ENCODE measurements at regions not wholly inside any gene's neighbourhood (a gene's known extent, or its start where the extent isn't known, plus 50 kb on each side); places are given as distances from the start of the nearest gene placed in this dataset.

GRCh38 chr9:135009794-135010585 lies 77.5 kb upstream of the OLFM1 start:
- DNase-seq = no peak

DNA sequence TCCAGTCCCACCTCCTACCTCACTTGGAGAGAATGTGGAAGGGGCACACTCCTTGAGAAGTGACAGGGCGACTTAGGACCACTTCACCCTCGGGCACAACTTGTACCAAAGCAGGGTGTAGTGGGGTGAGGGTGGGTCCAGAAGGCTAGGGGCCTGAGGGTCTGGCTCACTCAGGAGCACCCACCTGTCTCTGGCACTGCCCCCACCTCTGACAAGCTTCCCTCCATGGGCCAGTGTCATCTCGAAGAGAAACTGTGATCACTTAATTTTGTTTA lies 76.9 kb upstream of the OLFM1 start:
- DNase-seq = no peak

- no peak for DNase-seq
These were observed 76.5 kb upstream of the OLFM1 start for GRCh38 chr9:135010921-135011320.

DNA sequence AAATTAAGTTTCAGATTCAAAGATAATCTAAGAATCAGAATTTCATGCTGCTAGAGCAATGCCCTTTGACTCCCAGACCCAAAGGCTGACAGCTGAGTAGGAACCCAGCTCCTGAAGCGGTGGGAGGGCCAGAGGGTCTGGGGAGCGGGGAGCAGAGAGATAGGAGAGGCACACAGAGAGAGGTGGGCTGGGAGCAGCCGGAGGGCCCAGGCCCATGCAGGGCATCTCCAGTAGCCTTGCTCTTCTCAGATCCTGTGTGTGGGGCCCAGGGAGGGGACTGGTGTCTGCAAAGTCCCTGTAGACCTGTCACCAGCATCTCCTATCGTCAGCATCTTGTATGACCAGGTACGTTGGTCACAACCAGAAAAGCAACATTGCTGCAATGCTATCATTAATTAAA lies 75.3 kb upstream of the OLFM1 start:
- DNase-seq = no peak

DNA sequence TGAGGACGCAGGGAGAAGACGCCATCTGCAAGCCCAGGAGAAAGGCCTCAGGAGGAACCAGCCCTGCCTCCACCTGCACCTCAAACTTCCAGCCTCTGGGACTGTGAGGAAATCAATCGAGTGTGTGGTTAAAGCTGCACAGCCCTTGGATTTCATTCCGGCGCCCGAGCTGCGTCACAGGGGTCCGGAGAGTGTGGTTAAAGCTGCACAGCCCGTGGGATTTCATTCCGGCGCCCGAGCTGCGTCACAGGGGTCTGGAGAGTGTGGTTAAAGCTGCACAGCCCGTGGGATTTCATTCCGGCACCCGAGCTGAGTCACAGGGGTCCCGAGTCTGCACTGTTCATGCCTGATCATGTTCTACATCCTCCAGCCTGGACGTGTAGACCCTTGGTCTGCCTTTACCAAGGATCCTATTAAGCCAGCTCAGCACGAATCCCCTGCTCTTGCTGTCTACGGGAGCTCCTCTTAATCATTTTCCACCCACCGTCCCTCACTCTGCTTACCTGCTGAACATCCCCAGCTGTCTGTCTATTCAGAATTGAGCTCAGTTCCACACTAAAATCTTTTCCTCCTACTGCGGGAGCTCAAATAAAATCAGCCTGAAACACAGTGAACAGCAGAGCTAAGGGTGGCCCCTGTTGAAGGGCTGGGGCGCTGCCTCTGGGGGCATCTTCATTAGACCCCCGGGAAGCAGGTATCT lies 73.0 kb upstream of the OLFM1 start:
- no peak for DNase-seq

GRCh38 chr9:135015096-135015495 lies 72.4 kb upstream of the OLFM1 start:
- no peak for DNase-seq

- DNase-seq = no peak
These were observed 71.9 kb upstream of the OLFM1 start for GRCh38 chr9:135015565-135015964.

GRCh38 chr9:135016037-135016640 lies 71.3 kb upstream of the OLFM1 start:
- DNase-seq = no peak

DNA sequence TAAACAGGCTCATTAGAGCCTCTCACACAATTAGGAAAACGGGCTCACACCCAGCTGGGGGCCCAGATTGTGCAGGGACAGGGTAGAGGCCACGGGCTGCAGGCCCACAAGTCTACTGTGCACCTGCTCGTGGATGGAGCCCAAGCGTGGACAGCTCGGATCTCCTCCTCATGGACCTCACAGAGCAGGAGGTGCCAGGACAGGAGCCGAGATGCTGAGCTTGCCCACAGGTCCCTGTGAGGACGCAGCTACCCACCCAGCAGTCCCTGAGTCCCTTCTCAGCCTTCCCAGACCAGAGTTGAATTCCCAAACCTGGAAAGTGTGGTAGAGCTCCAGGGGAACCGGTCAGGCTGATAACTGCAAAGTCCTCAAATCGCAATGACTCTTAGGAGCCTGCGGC lies 70.6 kb upstream of the OLFM1 start:
- no peak for DNase-seq

GRCh38 chr9:135017899-135018298 lies 69.6 kb upstream of the OLFM1 start:
- no peak for DNase-seq

DNA sequence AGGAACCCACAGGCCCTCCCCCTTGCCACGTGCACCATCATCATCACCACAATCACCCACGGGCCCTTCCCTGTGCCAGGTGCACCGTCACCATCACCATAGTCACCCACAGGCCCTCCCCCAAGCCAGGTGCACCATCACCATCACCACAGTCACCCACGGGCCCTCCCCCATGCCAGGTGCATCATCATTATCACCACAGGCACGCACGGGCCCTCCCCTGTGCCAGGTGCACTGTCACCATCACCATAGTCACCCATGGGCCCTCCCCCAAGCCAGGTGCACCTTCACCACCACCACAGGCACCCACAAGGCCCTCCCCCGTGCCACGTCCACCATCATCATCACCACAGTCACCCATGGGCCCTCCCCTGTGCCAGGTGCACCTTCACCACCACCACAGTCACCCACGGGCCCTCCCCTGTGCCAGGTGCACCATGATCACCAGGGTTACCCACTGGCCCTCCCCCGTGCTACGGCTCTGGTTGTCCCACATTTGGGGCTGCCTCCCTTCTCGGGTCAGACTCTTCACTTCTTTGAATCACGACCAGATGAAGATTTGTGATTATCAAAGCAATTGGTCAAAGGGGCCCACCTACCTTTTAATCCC lies 69.1 kb upstream of the OLFM1 start:
- no peak for DNase-seq

GRCh38 chr9:135019224-135019623 lies 68.2 kb upstream of the OLFM1 start:
- DNase-seq = no peak

DNA sequence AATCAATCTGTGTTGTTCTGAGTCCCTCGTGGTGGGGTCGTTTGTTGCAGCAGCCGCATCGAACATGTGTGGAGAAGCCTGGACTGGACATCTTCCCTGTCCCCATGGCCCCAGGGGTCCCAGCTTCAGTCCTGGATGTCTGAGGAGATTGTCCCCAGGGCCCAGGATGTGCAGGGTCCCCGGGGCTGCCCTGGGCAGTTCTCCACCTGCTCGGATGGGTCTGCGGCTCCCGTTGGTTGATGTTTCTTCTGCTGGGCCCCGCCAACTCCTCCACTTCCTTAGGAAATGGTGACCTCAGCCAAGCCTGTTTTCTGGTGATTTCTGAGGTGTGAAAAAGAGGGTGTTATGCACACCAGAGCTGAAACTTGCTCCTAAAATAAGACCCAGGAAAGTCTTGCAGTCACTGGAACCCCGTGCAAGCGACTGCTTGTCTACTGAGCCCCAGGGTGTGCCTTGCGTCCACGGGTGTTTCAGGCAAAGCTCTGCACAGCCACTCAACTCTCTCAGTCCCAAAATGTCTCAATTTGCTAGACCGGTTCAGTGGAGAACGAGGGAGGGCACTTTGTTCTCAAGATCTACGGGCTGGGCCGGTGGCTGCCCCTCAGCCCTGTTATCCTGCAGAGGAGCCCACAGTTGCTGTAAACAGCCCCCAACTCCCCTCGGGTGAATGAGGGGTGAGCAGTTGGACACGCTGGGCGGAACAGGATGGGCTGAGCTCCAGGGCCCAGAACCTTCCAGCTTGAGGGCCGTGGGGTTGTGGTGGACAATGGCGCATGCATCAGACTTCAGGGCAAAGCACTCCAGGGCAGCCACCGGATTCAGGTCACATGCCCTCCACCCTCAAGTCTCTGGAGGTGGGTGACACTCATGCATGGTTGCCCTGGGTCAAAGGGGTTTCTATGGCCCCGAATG lies 66.7 kb upstream of the OLFM1 start:
- DNase-seq = no peak

DNA sequence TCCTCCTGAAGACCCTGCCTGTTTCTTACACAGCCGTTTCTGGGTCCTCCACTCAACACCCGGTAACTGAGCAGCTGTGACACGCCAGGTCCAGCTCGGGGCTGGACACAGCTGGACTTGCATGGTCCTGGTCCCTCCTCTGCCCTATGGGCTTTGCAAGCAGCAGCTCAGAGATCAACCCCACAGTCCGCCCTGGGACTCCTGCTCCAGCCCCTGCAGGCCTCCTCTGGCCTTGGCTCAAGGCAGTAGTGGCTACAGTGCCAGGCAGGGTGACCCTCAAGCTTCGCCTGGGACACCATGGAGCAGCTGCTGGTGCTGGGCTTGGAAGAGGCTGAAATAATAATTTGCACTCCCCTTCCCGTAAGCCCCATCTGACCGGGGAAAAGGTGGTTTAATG lies 66.1 kb upstream of the OLFM1 start:
- DNase-seq = no peak

GRCh38 chr9:135022191-135022870 lies 65.1 kb upstream of the OLFM1 start:
- DNase-seq = no peak

GRCh38 chr9:135023088-135023785 lies 64.2 kb upstream of the OLFM1 start:
- DNase-seq = no peak

DNA sequence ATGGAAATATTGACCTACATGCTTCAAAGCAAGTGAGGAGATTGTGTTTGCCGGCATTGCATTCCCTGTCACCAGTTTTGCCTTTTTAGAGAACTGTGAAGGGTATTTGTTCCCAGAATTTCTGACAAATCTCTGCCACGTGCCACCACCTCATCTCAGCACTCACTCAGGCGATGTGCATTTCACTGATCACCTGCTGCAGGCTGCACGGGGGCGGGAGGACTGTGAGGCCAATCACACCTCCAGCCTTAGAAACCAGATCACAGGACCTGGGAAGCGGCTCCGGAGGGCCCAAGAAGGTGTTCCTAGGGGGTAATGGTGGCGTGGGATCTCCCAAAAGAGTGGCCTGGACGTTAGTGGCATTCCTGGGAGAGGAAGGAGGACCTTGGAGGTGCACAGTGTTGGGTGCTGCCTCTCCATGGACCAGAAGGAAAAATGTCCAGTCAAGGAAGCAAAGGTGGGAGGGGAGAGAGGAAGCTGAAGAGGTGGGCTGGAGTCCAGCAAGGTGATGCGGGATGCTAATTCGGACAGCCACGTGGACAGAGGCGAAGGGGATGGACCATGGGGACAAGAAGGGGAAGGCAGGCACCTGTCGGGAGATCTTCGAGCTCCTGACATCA lies 63.6 kb upstream of the OLFM1 start:
- DNase-seq = no peak

DNA sequence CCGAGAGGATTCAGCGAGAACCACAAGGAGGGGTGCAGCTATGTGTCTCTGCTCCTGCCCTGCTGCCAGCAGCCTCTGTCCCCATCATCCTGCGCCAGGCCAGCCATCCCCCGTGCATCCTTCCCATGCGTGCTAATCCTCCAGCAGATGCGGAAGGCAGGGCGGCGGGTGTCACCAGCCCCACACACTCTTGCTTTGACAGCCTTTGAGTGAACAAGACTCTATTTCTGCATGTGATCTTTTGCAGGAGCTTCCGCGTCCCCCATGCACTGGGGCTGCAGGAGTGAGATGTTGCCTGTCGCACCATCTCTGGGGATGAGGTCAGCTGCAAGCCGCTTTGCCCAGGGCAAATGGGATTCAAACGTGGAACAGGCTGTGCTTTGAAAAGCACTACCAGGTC lies 58.0 kb upstream of the OLFM1 start:
- no peak for DNase-seq

- no peak for DNase-seq
These were observed 57.5 kb upstream of the OLFM1 start for GRCh38 chr9:135029871-135030565.

- DNase-seq = no peak
These were observed 56.8 kb upstream of the OLFM1 start for GRCh38 chr9:135030566-135031226.

Measured in NCI-H2227 treated with DMSO at 0.1 percent for 48 hours (cell line).